GM18499 (cell line): ENCODE measurements at regions not wholly inside any gene's neighbourhood (a gene's known extent, or its start where the extent isn't known, plus 50 kb on each side); places are given as distances from the start of the nearest gene placed in this dataset.
A peak's percentile ranks its signal among the peaks of the same experiment; 100 is the strongest.

ENCODE experiments used
- ATAC-seq: cut with Tn5 transposase; IDR thresholded peaks from one replicate; pipeline ENCODE4 v1.9.1; 2021; ENCODE audit warnings: moderate number of reproducible peaks; ENCODE audit not compliant: insufficient read depth, unreplicated experiment

DNA sequence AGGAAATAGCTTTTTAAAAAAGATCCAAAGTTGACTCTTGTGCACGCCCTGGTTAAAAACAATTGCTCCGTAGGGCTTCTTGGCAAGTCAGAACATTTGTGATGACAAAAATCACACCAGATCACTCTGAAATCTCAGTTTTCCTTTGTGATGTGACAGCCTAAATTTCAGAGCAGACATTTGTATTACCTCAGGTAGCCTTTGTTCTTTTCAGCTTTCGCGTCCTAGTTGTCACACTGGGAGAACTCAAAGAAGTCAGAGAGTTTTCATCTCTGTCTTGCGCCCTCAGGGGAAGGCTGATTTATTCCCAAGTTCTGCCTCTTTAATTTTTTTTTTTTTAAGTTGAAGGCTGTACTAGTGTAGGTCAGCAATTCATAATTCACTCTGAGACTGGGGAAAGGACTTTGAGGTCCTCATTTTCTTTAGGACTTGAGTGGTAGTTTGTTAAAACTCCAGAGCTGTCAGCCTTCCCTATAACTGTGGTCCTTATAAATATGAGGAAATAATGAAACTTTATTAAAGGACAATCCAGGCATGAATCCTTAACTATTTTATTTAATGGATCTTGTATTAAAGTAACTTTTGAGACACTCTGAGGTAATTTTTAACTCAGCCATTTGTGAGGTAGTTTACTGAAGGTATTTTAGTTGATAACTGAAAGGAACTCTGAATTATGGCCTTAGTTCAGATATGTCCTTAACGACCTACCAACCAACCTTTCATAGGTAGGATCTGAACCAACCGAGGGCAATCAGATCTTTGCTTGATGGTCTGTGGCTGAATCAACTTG lies 525.1 kb upstream of the FAM98A start:
- ATAC-seq: no peak

DNA sequence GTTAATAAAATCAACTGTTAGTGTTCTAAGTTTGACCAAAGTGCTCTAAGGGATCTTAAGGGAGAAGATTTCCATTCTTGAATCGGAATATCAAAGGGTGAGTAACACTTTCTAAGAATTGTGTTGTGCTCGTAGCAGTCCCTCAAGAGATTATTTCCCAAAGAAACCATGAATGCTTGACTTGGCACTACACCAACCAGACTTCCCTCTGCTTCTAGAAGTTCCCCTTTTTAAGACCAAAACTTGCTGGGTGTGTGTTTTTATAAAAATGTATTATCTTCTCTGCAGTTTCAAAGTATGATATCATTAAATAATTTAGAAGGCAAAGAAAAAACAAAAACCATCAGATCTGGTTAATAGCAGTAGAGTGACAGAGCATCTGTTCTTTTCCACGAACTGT lies 522.0 kb upstream of the FAM98A start:
- no peak for ATAC-seq

DNA sequence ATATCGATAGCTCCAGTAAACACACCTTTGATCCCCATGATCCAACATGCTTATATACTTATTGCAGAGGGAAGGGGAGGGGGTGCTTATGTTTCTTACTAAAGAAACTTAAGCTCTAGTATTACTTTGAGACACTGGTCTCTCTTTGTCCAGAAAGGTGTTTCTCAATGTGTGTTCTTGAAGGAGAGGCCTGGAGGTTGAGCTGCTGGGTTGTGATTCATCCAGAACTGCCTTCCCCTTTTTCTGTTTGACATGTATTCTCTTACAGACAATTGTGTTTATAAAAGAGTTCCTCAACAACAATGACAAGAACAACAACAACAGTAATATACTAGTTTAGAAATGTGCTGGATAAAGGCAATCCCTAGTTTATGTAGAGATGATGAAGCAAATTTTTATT lies 516.0 kb upstream of the FAM98A start:
- no peak for ATAC-seq

GRCh38 chr2:34112161-34112560 lies 513.1 kb upstream of the FAM98A start:
- no peak for ATAC-seq

DNA sequence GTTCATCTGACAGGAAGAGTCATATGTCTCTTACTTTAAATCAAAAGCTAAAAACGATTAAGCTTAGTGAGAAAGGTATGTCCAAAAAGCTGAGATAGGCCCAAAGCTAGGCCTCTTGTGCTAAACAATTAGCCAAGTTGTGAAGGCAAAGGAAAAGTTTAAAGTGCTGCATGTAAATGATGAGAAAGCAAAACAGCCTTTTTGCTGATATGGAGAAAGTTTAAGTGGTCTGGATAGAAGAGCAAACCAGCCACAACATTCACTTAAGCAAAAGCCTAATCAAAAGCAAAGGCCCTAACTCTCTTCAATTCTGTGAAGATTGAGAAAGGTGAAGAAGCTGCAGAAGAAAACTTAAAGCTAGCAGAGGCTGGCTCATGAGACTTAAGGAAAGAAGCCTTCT lies 511.3 kb upstream of the FAM98A start:
- no peak for ATAC-seq

GRCh38 chr2:34107811-34108210 lies 508.7 kb upstream of the FAM98A start:
- ATAC-seq: no peak

DNA sequence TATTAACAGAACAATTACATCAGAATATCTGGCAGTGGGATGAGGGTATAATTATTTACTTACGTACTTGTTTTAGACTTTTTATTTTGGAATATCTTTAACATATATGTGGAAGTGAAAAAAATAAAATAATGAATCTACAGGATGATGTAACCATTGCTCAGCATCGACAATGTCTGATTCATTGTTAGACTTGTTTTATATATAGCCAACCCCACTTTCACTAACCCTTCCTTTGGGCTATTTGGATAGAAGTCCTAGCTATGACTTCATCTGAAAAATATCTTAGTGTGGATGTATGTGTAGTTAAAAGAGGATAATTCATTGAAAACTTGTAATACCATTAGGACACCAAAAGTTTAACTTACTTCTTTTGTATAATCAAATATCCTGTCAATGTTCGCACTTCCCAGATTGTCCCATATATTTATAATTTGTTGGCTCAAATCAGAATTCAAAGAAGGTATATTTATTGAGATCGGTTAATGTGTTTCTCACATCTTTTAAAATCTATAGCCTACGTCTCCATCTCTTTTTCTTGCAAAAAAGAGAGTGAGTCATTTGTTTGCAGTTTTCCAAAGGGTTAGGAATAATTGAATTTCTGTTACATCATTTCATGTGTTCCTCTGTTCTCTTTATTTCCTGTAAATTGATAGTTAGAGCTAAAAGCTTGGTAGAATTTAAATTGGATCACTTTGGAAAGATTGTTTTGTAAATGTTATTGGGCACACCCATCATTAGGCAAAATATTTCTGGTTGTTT lies 506.1 kb upstream of the FAM98A start:
- no peak for ATAC-seq

DNA sequence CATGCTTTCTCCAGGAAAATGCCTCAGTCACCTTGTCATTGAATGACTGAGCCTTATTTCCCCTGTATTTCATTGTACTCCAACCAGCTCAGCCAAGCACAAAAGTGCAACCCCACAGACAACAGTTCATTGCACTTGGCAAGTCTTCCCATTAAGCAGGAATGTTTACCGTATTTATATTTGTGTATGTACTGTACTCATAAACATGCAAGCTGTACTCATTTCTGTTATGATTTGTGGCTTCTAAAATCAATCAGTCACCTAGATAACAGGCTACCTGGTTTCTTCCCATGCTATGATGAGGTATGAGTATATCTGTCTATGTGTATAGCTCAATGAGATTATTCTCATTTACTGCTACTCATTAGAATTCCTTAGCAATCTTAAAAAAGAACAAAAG lies 505.5 kb upstream of the FAM98A start:
- no peak for ATAC-seq

GRCh38 chr2:34103437-34103836 lies 504.3 kb upstream of the FAM98A start:
- ATAC-seq: no peak

DNA sequence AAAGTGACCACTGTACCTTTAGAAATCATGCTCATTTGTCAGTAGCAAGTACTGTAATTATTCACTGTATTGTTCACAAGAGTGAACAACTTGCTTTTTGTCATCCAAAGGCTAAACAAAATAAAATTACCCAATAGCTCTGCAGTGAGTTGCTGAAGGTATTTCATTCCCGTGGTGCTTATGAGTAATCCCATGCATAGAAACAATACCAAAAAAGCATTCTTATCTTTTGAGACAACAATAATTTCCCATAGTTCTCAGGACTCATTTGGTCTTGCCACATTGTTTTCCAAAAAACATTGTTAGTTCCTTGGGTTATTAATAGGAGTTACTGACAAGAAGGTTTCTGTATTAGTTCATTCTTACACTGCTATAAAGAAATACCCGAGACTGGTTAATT lies 503.2 kb upstream of the FAM98A start:
- no peak for ATAC-seq

DNA sequence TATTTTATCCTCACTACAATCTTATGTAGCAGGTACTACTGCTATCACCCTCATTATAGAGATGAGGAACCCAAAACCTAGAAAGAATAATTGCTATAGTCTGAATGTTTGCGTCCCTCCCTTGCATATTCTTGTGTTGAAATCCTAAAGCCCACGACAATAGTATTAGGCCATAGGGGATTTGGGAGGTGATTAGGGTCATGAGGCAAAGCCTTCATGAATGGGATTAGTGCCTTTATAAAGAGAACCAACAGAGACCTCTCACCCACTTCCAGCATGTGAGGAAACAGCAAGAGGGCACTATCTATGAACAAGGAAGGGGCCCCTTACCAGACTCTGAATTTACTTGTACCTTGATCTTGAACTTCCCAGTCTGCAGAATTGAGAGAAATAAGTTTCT lies 500.3 kb upstream of the FAM98A start:
- ATAC-seq: no peak

DNA sequence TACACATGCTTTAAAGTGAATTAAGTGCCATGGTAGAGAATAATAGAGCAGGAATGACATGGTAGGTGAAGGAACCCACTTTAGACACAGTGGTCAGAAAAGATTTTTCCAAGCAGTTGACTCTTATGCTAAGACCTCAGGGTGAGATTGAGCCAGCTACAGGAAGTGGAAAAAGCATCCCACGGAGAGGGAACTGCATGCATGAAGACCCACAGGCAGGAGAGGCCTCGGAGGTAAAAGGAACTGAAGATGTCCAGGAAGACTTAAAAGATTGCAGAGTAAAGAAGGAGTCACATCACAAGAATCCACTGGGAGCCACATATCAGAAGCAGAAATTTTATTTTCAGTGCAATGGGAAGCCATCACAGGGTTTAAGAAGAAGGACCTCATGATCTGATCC lies 499.2 kb upstream of the FAM98A start:
- ATAC-seq: no peak

DNA sequence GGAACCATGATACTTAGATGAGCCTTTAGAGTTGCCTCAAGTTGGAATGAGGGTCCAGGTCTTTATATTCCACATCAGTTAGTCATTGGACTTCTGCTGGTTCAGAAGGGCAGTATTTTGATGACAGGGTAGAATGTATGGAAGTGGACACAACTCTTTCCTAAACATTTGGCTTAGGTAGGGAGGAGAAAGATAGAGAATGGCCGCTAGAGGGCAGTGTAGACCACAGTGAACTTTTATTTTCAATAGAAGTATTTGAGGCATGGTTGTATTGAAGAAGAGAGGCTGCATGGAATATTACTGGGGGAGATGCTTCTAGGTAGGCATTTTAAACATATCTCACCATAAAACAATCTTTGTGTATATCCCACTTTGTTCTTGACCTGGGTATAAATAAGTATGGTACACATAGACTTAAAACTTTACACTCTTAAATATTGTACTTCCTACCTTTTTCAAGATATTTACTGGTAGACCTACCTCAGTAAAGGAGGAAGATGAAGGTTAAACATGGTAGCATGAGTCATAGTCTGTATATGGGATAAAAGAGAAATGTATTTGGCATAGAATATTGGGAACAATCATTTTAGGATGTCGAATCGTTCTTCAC lies 497.6 kb upstream of the FAM98A start:
- peak; percentile 70 for ATAC-seq

GRCh38 chr2:34093790-34094189 lies 494.7 kb upstream of the FAM98A start:
- ATAC-seq: no peak

DNA sequence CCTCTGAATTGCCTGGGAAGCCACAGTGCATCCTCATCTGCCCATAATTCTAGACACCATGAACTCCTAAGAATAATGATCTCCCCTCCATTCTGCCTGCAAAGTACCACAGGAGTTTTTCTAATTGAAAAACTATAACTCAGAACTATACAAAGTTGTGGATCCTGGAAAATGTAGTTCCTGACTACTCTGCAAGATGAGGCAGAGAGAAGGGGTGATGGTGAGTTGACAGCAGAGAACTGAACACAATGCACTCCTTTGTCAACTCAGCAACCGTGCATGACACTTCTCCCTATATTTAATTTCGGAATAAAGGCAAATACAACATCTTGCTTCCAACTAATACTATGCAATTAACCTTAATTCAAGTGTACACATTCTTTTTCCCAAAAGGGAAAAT lies 471.1 kb upstream of the FAM98A start:
- no peak for ATAC-seq

DNA sequence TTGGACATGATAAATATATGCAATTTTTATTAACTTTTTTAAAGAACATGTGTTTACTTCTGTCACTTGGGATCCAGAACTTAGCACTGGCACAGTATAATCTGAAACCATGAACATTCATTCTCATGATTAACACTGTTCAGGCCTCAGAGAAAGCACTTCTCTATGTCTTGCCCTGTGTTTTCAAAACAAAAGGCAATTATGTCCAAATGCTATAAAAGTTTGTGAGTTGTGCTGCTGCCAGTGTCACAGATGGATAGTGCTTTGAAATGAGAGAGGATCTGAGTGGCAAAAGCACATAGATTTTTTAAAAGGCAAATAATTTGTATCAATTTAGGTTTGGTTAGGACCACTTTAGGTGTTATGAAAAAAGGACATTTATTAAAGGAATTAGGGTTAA lies 470.5 kb upstream of the FAM98A start:
- no peak for ATAC-seq

- ATAC-seq: no peak
Observed at GRCh38 chr2:34050413-34050812, 451.3 kb upstream of the FAM98A start.

DNA sequence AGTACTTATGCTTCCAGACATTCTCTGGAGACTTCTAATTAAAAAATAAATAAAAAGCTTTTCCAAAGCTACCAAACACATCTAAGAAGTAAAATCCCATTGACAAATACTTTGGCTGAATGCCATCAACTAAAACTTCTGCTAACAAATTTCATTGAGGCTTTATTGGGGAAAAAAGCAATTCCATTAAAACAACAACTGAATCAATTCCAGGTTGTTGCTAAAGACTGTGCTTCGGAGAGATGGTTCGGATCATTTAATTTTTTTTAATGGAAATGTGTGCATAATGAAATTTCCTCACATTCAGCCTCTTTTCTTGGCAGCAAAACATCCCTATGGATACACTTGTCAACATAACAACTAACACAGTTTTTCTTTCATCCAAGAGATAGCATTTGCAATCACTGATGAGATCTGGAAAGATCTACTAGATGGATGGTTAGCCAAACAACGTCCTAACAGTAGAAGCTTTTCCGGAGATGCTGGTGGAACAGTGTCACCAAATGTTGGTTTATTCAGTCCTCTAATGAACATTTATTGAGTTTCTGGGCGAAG lies 446.1 kb upstream of the FAM98A start:
- ATAC-seq: no peak

GRCh38 chr2:34037886-34038285 lies 438.8 kb upstream of the FAM98A start:
- ATAC-seq: no peak

GRCh38 chr2:34037157-34037556 lies 438.1 kb upstream of the FAM98A start:
- no peak for ATAC-seq

DNA sequence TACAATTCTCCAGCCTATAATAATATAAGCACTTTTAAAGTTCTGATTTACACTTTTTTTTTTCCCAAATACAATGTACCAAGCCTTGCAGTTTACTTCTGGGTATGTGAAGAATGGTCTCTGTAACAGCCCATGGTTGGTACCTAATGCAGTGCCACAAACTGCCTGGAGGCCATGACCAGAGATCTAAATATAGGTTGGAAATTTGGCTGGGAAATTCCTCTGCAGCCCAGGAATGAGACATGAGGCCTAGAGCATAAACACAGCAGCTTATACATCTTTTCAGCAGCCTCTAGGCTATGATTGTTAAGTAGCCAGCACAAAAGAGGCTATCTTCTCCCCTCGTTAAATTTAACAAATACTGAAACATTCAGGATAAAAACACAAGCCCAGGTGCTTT lies 432.0 kb upstream of the FAM98A start:
- no peak for ATAC-seq
